ENCODE measurements at regions not wholly inside any gene's neighbourhood (a gene's known extent, or its start where the extent isn't known, plus 50 kb on each side); places are given as distances from the start of the nearest gene placed in this dataset.
"Not testable (repeated sequence)": the region's sequence is repeated elsewhere in the genome, so short reads cannot be mapped to it uniquely, and the experiment has no call there.

GRCh38 chr6:113172531-113172966 lies 684.6 kb upstream of the MARCKS start:
- DNase-seq: no peak

- no peak for DNase-seq
Observed at GRCh38 chr6:113178349-113178748, 678.8 kb upstream of the MARCKS start.

- DNase-seq: no peak
Observed at GRCh38 chr6:113181164-113181563, 676.0 kb upstream of the MARCKS start.

GRCh38 chr6:113182370-113183141 lies 674.6 kb upstream of the MARCKS start:
- no peak for DNase-seq

- DNase-seq: no peak
Observed at GRCh38 chr6:113184291-113184690, 672.9 kb upstream of the MARCKS start.

- no peak for DNase-seq
Observed at GRCh38 chr6:113184736-113185135, 672.4 kb upstream of the MARCKS start.

- DNase-seq: no peak
Observed at GRCh38 chr6:113185299-113185698, 671.8 kb upstream of the MARCKS start.

- DNase-seq: no peak
Observed at GRCh38 chr6:113187661-113188060, 669.5 kb upstream of the MARCKS start.

GRCh38 chr6:113188962-113189361 lies 668.2 kb upstream of the MARCKS start:
- DNase-seq: no peak

GRCh38 chr6:113190170-113190569 lies 667.0 kb upstream of the MARCKS start:
- DNase-seq: no peak

- no peak for DNase-seq
Observed at GRCh38 chr6:113194090-113194489, 663.1 kb upstream of the MARCKS start.

GRCh38 chr6:113202852-113203714 lies 654.1 kb upstream of the MARCKS start:
- DNase-seq: no peak

GRCh38 chr6:113203715-113204110 lies 653.4 kb upstream of the MARCKS start:
- no peak for DNase-seq

- no peak for DNase-seq
Observed at GRCh38 chr6:113205553-113205952, 651.6 kb upstream of the MARCKS start.

- no peak for DNase-seq
Observed at GRCh38 chr6:113208726-113209125, 648.4 kb upstream of the MARCKS start.

- DNase-seq: no peak
Observed at GRCh38 chr6:113209315-113209714, 647.8 kb upstream of the MARCKS start.

- DNase-seq: no peak
Observed at GRCh38 chr6:113211170-113211569, 646.0 kb upstream of the MARCKS start.

- no peak for DNase-seq
Observed at GRCh38 chr6:113219783-113220182, 637.4 kb upstream of the MARCKS start.

- no peak for DNase-seq
Observed at GRCh38 chr6:113220832-113221231, 636.3 kb upstream of the MARCKS start.

- no peak for DNase-seq
Observed at GRCh38 chr6:113221850-113222249, 635.3 kb upstream of the MARCKS start.

- DNase-seq: no peak
Observed at GRCh38 chr6:113246186-113246585, 611.0 kb upstream of the MARCKS start.

- no peak for DNase-seq
Observed at GRCh38 chr6:113248532-113248931, 608.6 kb upstream of the MARCKS start.

- not testable (repeated sequence) for DNase-seq
Observed at GRCh38 chr6:113254194-113254593, 603.0 kb upstream of the MARCKS start.

- no peak for DNase-seq
Observed at GRCh38 chr6:113258771-113259170, 598.4 kb upstream of the MARCKS start.
